Panc1 (cell line): ENCODE measurements at regions not wholly inside any gene's neighbourhood (a gene's known extent, or its start where the extent isn't known, plus 50 kb on each side); places are given as distances from the start of the nearest gene placed in this dataset.

Experiments used
- CTCF ChIP-seq: fragments of 450-650 bp; IDR thresholded peaks from 2 replicates; pipeline ENCODE4 v1.5.1; 2017; ENCODE audit warnings: mild to moderate bottlenecking
- POLR2AphosphoS5 ChIP-seq: IDR thresholded peaks from 2 replicates; pipeline ENCODE4 v1.6.1; 2012; ENCODE audit warnings: mild to moderate bottlenecking, low read depth, low read length, moderate library complexity
- SIN3A ChIP-seq: IDR thresholded peaks from 2 replicates; pipeline ENCODE4 v1.6.1; 2012; ENCODE audit warnings: low read depth, mild to moderate bottlenecking, low read length, moderate library complexity, borderline replicate concordance; ENCODE audit not compliant: insufficient read depth
- TCF7L2 ChIP-seq: IDR thresholded peaks from 2 replicates; pipeline ENCODE4 v1.6.1; 2011; ENCODE audit warnings: mild to moderate bottlenecking, low read depth, low read length, inconsistent platforms

DNA sequence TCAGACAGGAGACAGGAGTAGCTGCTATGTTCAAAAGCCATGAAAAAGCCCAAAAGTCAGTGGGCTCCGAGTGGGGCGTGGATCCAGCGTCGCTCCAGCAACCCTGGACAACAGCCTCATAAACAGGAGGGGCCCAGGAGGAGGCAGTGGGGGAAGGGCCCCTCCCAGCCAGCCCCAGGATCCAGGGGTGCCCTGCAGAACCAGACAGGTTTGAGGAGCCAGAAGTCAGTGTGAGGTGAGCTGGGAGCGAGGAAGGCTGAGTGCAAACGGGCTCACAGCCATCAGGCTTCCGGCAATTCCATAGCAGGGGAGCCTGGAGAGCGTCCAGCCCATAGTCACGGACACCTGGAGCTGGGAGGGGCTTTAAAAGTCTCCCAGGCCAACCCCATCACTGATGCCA, 217.7 kb downstream of the MN1 start:
- TF ChIP-seq CTCF (no peak), POLR2AphosphoS5 (no peak), TCF7L2 (no peak), SIN3A (no peak)
